Esophagus squamous epithelium (tissue), 4 donors: ENCODE measurements at regions not wholly inside any gene's neighbourhood (a gene's known extent, or its start where the extent isn't known, plus 50 kb on each side); places are given as distances from the start of the nearest gene placed in this dataset.

Source experiments
- CTCF ChIP-seq, 6 experiments: fragments of 450-650 bp in 4 of 6; fragments of 200-600 bp in 2 of 6; sonication (generic) in 2 of 6; IDR thresholded peaks; one replicate each; pipeline ENCODE4 v1.5.1; 2016 to 2019; ENCODE audit warnings: antibody characterized with exemption in 6 of 6, mild to moderate bottlenecking in 4 of 6, moderate library complexity in 4 of 6
- POLR2A ChIP-seq, 4 donors: fragments of 450-650 bp; IDR thresholded peaks; one replicate each; pipeline ENCODE4 v1.6.1; 2017; ENCODE audit warnings: antibody characterized with exemption in 4 of 4, mild to moderate bottlenecking in 4 of 4, moderate library complexity in 3 of 4

GRCh38 chr14:94893411-94894160, 123.7 kb upstream of the GSC start:
- TF ChIP-seq POLR2A (IDR thresholded peaks at IDR 0.05) (no peak), CTCF (IDR thresholded peaks at IDR 0.05) (no peak)
